H9 (cell line): ENCODE measurements at regions not wholly inside any gene's neighbourhood (a gene's known extent, or its start where the extent isn't known, plus 50 kb on each side); places are given as distances from the start of the nearest gene placed in this dataset.

Experiments
- DNase-seq: peaks from one replicate; pipeline ENCODE4 v3.0.0-alpha.2; 2017
- H2AFZ ChIP-seq: one replicate; pipeline ENCODE4 v1.6.1; 2013; ENCODE audit warnings: mild to moderate bottlenecking, low read length, control low read depth, moderate library complexity
- H2AK5ac ChIP-seq: 2 replicates; pipeline ENCODE4 v1.6.1; 2013; ENCODE audit warnings: low read length, control low read depth, mixed read lengths; ENCODE audit not compliant: insufficient read length
- H2BK120ac ChIP-seq: one replicate; pipeline ENCODE4 v1.6.1; 2013; ENCODE audit warnings: low read depth, mild to moderate bottlenecking, low read length, control low read depth, inconsistent platforms; ENCODE audit not compliant: poor library complexity, severe bottlenecking
- H2BK12ac ChIP-seq: 2 replicates; pipeline ENCODE4 v1.6.1; 2013; ENCODE audit warnings: low read length, control low read depth, mixed read lengths, low read depth; ENCODE audit not compliant: insufficient read length
- H2BK15ac ChIP-seq: 2 replicates; pipeline ENCODE4 v1.6.1; 2013; ENCODE audit warnings: low read depth, low read length, control low read depth
- H2BK20ac ChIP-seq: one replicate; pipeline ENCODE4 v1.6.1; 2013; ENCODE audit warnings: low read depth, mild to moderate bottlenecking, low read length, control low read depth, inconsistent platforms; ENCODE audit not compliant: poor library complexity, severe bottlenecking
- H2BK5ac ChIP-seq: 2 replicates; pipeline ENCODE4 v1.6.1; 2013; ENCODE audit warnings: low read length, control low read depth, mixed read lengths; ENCODE audit not compliant: insufficient read length
- H3K14ac ChIP-seq: 2 replicates; pipeline ENCODE4 v1.6.1; 2013; ENCODE audit warnings: low read length, control low read depth; ENCODE audit not compliant: insufficient read depth
- H3K18ac ChIP-seq: 2 replicates; pipeline ENCODE4 v1.6.1; 2013; ENCODE audit warnings: low read depth, mild to moderate bottlenecking, mixed read lengths, low read length, control low read depth; ENCODE audit not compliant: insufficient read length
- H3K23ac ChIP-seq: 2 replicates; pipeline ENCODE4 v1.6.1; 2013; ENCODE audit warnings: low read length, control low read depth, mixed read lengths, low read depth; ENCODE audit not compliant: insufficient read length
- H3K23me2 ChIP-seq: 2 replicates; pipeline ENCODE4 v1.6.1; 2013; ENCODE audit warnings: low read depth, mild to moderate bottlenecking, mixed read lengths, low read length, control low read depth; ENCODE audit not compliant: insufficient read length, poor library complexity, severe bottlenecking
- H3K27ac ChIP-seq: 2 replicates; pipeline ENCODE4 v1.5.1; 2013; ENCODE audit warnings: low read length, control low read depth, mixed read lengths, low read depth; ENCODE audit not compliant: insufficient read length
- H3K27me3 ChIP-seq: 2 replicates; pipeline ENCODE4 v1.6.1; 2013; ENCODE audit warnings: low read length, control low read depth, inconsistent platforms; ENCODE audit not compliant: insufficient read depth
- H3K4ac ChIP-seq: 2 replicates; pipeline ENCODE4 v1.6.1; 2013; ENCODE audit warnings: low read depth, mild to moderate bottlenecking, control low read depth, inconsistent platforms, low read length, moderate library complexity
- H3K4me1 ChIP-seq: 2 replicates; pipeline ENCODE4 v1.6.1; 2013; ENCODE audit warnings: low read length, control low read depth, inconsistent platforms; ENCODE audit not compliant: insufficient read depth
- H3K4me2 ChIP-seq: 2 replicates; pipeline ENCODE4 v1.6.1; 2013; ENCODE audit warnings: low read length, control low read depth, mixed read lengths; ENCODE audit not compliant: insufficient read length, insufficient read depth
- H3K56ac ChIP-seq: 2 replicates; pipeline ENCODE4 v1.6.1; 2013; ENCODE audit warnings: low read depth, mild to moderate bottlenecking, mixed read lengths, low read length, control low read depth; ENCODE audit not compliant: insufficient read length
- H3K79me1 ChIP-seq: 2 replicates; pipeline ENCODE4 v1.6.1; 2013; ENCODE audit warnings: low read depth, mild to moderate bottlenecking, moderate library complexity, low read length, control low read depth, inconsistent platforms; ENCODE audit not compliant: insufficient read depth, poor library complexity, severe bottlenecking
- H3K79me2 ChIP-seq: 2 replicates; pipeline ENCODE4 v1.6.1; 2013; ENCODE audit warnings: low read length, control low read depth, inconsistent platforms; ENCODE audit not compliant: insufficient read depth
- H3K9ac ChIP-seq: 2 replicates; pipeline ENCODE4 v1.6.1; 2013; ENCODE audit warnings: low read length, control low read depth, mixed read lengths; ENCODE audit not compliant: insufficient read length; ENCODE audit errors: extremely low read depth
- H3K9me3 ChIP-seq: one replicate; pipeline ENCODE4 v1.6.1; 2013; ENCODE audit warnings: low read depth, low read length, inconsistent platforms; ENCODE audit not compliant: control insufficient read depth
- H3T11ph ChIP-seq: one replicate; pipeline ENCODE4 v1.6.1; 2013; ENCODE audit warnings: mild to moderate bottlenecking, low read length, control low read depth, inconsistent platforms
- H4K20me1 ChIP-seq: one replicate; pipeline ENCODE4 v1.6.1; 2013; ENCODE audit not compliant: control insufficient read depth, insufficient read length, insufficient read depth
- H4K5ac ChIP-seq: 2 replicates; pipeline ENCODE4 v1.6.1; 2013; ENCODE audit warnings: low read depth, mild to moderate bottlenecking, mixed read lengths, low read length, control low read depth; ENCODE audit not compliant: insufficient read length
- H4K8ac ChIP-seq: replicated peaks from 2 replicates; pipeline ENCODE4 v1.6.1; 2013; ENCODE audit warnings: low read length, control low read depth, mixed read lengths, low read depth; ENCODE audit not compliant: insufficient read length
- H4K91ac ChIP-seq: 2 replicates; pipeline ENCODE4 v1.6.1; 2013; ENCODE audit warnings: low read depth, mild to moderate bottlenecking, moderate library complexity, mixed read lengths, low read length, control low read depth; ENCODE audit not compliant: insufficient read length
- H3K27ac Mint-ChIP-seq, 3 experiments: 2 replicates in 2 of 3; 3 replicates in 1 of 3; pipeline ENCODE4 v1.8.0; 2020 to 2021; ENCODE audit warnings: mixed read lengths in 3 of 3, mild to moderate bottlenecking in 1 of 3, moderate library complexity in 1 of 3
- H3K27me3 Mint-ChIP-seq: 2 replicates; pipeline ENCODE4 v1.8.0; 2021; ENCODE audit warnings: low read depth, mild to moderate bottlenecking, moderate library complexity, mixed read lengths
- H3K36me3 Mint-ChIP-seq, 3 experiments: 2 replicates in 2 of 3; 3 replicates in 1 of 3; pipeline ENCODE4 v1.8.0; 2020 to 2021; ENCODE audit warnings: low read depth in 3 of 3, mixed read lengths in 3 of 3; ENCODE audit not compliant: insufficient read depth in 1 of 3
- H3K4me1 Mint-ChIP-seq, 2 experiments: 2 replicates each; pipeline ENCODE4 v1.8.0; 2020; ENCODE audit warnings: mixed read lengths in 2 of 2
- H3K4me3 Mint-ChIP-seq, 2 experiments: 2 replicates in 1 of 2; 3 replicates in 1 of 2; pipeline ENCODE4 v1.8.0; 2020 to 2021; ENCODE audit warnings: mild to moderate bottlenecking in 2 of 2, mixed read lengths in 2 of 2, moderate library complexity in 1 of 2
- H3K9me3 Mint-ChIP-seq, 2 experiments: 2 replicates in 1 of 2; 3 replicates in 1 of 2; pipeline ENCODE4 v1.8.0; 2020; ENCODE audit warnings: mild to moderate bottlenecking in 2 of 2, mixed read lengths in 2 of 2, moderate library complexity in 1 of 2
- WGBS: extraction: QIAGEN DNeasy Blood & Tissue Kit; methylation state at CpG from one replicate; pipeline ENCODE4 v1.1.7; 2013; ENCODE audit warnings: missing lambda C conversion rate, low lambda C conversion rate, mixed read lengths; ENCODE audit not compliant: insufficient read length; ENCODE audit errors: extremely low coverage; 5-methylcytosine and 5-hydroxymethylcytosine counted together
- TF ChIP-seq, protein P1 (sequence below): fragments of 200-600 bp; sonication (generic); conservative IDR thresholded peaks from 3 replicates; pipeline ENCODE4 v1.8.0; 2021; ENCODE audit warnings: antibody characterized with exemption, mild to moderate bottlenecking

DNA sequence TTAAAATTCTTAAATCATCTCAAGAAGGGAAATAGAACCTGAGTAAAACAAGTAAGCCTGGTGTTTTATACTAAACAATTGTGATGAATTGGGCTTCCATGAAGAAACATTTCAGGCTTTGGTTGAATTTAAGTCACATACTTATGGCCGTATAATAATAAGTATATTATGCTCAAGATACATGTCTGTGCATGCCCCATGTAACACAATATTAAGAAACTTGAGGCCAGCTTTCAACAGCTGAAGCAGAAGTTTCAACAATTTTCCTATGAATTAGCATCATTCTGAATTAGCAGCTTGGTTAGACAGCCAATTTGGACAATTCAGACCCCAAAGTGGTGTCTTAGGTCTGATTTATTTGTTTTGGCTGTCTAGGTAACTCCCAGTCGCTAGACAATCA, 243.7 kb downstream of the MYLK4 start:
- Mint-ChIP-seq H3K9me3 (peaks cover 0 to 2% of the 10 kb centered on the region in 2 experiments; a peak in 3 of 5 replicates), H3K27me3 (peaks cover 7% of the 10 kb centered on the region), H3K4me3 (no peak overlapping the region), H3K27ac (no peak overlapping the region), H3K36me3 (peaks cover 0 to 1% (median 0%) of the 10 kb centered on the region in 3 experiments; a peak in 1 of 7 replicates), H3K4me1 (peaks cover 8 to 13% of the 10 kb centered on the region in 2 experiments)
- no peak overlapping the region for H2AK5ac ChIP-seq
- no peak overlapping the region for H2BK20ac ChIP-seq
- no peak overlapping the region for H2BK120ac ChIP-seq
- H4K20me1 ChIP-seq, result no peaks in the 10 kb centered on the region
- H3K9me3 ChIP-seq, result no peaks in the 10 kb centered on the region
- no peaks in the 10 kb centered on the region for H3K27me3 ChIP-seq
- H2BK5ac ChIP-seq, result no peak overlapping the region
- H3K4me1 ChIP-seq, result no peaks in the 10 kb centered on the region
- no peak overlapping the region for H3K4ac ChIP-seq
- no peak overlapping the region for H3K23ac ChIP-seq
- no peaks in the 10 kb centered on the region for H3K79me1 ChIP-seq
- H3T11ph ChIP-seq, result no peak overlapping the region
- H3K18ac ChIP-seq, result no peak overlapping the region
- no peak overlapping the region for H3K9ac ChIP-seq
- no peak overlapping the region for H3K14ac ChIP-seq
- H4K5ac ChIP-seq, result no peak overlapping the region
- H2AFZ ChIP-seq, result no peak overlapping the region
- H3K27ac ChIP-seq, result no peak overlapping the region
- TF ChIP-seq, protein P1, sequence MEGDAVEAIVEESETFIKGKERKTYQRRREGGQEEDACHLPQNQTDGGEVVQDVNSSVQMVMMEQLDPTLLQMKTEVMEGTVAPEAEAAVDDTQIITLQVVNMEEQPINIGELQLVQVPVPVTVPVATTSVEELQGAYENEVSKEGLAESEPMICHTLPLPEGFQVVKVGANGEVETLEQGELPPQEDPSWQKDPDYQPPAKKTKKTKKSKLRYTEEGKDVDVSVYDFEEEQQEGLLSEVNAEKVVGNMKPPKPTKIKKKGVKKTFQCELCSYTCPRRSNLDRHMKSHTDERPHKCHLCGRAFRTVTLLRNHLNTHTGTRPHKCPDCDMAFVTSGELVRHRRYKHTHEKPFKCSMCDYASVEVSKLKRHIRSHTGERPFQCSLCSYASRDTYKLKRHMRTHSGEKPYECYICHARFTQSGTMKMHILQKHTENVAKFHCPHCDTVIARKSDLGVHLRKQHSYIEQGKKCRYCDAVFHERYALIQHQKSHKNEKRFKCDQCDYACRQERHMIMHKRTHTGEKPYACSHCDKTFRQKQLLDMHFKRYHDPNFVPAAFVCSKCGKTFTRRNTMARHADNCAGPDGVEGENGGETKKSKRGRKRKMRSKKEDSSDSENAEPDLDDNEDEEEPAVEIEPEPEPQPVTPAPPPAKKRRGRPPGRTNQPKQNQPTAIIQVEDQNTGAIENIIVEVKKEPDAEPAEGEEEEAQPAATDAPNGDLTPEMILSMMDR, result no peak
- no peak overlapping the region for H3K56ac ChIP-seq
- no peak overlapping the region for H4K8ac ChIP-seq
- DNase-seq, result no peak
- no CpG with 5 or more reads among the region's 2 CpGs for WGBS
- no peaks in the 10 kb centered on the region for H3K23me2 ChIP-seq
- H3K4me2 ChIP-seq, result no peak overlapping the region
- no peak overlapping the region for H2BK12ac ChIP-seq
- no peaks in the 10 kb centered on the region for H3K79me2 ChIP-seq
- H4K91ac ChIP-seq, result no peak overlapping the region
- H2BK15ac ChIP-seq, result no peak overlapping the region
